ENCODE measurements at regions not wholly inside any gene's neighbourhood (a gene's known extent, or its start where the extent isn't known, plus 50 kb on each side); places are given as distances from the start of the nearest gene placed in this dataset.

DNA sequence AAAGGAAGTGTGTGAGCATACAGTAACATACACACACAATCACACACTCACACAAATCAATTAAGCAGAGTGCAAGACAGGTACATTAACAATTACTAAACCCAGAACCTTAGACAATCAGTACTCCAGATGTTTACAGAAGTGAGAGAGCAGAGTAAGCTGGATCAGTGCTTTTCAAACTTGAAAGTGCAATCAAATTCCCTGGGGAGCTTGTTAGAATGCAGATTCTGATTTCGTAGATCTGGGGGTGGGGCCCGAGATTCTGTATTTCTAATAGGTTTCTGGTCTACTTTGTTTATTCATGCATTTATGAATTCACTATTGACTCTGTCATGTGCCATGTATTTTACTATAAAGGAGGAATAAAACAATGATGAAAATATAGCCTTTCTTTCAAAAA lies 179.6 kb upstream of the PHYHIPL start:
- DNase-seq (ENCODE audit: low spot score): no peak

DNA sequence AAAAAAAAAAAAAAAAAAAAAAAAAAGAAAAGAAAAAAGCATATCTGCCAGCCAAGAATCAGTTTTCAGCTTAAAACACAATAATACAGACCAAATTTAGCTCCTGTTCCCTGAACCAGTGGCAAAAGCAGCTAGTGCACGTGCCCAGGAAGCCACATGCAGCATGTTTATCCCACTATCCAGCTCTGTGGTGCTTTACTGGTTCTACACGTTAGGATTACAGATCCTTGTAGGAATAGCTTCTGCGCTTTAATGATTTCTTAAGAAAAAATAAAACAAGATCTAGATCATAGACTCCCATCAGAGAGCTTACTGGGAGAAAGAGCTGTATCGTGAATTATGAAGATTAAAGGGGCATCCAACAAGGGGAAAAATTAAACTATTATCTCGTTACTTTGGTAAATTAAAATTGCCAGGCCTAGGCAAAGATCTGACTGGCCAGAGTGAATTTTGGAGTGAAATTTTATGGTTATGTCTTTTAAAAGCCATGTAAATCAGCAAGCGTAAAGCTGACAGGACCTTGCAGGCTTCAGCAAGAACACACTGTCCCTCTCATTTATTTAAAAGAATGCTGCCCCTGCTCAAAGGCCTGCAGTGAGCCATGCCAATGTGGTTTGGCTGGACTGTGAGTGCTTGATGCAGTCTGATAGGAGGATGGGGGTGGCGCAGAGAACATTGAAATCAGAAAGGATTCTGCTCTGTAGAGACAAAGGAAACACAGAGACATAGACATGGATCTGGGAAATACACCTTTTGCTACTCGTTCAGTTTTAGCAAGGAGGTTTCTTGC lies 177.3 kb upstream of the PHYHIPL start:
- no peak for DNase-seq (ENCODE audit: low spot score)

- DNase-seq (ENCODE audit: low spot score): no peak
Measured at GRCh38 chr10:59000162-59000825, 176.1 kb upstream of the PHYHIPL start.

GRCh38 chr10:59002011-59002410 lies 174.4 kb upstream of the PHYHIPL start:
- DNase-seq (ENCODE audit: low spot score): no peak

- no peak for DNase-seq (ENCODE audit: low spot score)
Measured at GRCh38 chr10:59003203-59003602, 173.2 kb upstream of the PHYHIPL start.

DNA sequence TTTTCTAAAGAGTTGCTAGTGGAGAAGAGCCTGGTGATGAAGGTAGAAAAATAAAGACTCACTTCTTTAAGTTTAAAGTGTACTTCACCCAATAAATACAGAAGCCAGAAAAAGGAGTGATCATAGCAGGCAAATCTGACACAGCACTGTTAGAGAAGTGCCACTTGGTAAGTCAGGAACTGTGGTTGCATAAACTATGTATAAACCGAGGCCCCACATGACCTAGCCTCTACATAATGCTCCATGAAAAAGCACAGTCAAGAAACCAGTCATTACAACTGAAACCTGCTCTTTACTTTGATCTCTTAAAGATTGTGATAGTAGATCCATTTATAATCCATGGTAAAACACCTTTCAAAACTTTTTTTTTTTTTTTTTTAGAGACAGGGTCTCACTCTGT lies 172.1 kb upstream of the PHYHIPL start:
- DNase-seq (ENCODE audit: low spot score): no peak

DNA sequence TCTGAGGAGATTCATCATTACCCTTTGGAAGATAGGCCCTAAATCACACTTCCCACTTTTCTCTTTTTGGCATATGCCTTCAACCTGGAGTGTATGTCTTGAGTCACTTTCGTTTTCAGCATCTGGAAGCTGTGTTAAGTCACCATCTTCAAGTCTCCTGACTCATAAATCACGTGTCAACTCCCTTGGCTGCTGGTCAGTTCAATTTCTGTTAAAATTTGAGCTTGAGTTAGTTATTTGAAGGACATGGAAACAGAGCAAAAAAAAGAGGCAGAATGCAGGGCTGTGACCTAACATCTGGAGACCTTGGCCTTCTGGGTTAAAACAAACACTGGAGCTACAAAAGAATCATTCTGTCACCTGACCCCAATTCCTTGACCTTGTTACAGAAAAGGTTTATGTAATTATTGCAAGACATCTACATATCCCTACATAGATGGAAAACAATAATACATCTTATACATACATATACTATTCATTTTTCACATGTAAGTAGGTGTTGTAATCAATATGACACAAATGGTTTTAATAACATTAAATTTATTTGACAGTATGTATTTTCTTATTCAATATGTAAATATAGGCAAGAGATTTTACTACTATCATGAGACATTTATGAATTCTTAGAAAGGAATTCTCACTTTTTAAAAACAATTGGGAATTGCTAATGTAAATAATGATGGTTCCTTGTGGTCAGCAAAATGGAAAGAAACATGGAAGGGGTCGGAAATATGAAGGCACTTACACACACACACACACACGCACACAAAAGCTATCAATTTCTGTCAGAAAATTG lies 169.7 kb upstream of the PHYHIPL start:
- no peak for DNase-seq (ENCODE audit: low spot score)

DNA sequence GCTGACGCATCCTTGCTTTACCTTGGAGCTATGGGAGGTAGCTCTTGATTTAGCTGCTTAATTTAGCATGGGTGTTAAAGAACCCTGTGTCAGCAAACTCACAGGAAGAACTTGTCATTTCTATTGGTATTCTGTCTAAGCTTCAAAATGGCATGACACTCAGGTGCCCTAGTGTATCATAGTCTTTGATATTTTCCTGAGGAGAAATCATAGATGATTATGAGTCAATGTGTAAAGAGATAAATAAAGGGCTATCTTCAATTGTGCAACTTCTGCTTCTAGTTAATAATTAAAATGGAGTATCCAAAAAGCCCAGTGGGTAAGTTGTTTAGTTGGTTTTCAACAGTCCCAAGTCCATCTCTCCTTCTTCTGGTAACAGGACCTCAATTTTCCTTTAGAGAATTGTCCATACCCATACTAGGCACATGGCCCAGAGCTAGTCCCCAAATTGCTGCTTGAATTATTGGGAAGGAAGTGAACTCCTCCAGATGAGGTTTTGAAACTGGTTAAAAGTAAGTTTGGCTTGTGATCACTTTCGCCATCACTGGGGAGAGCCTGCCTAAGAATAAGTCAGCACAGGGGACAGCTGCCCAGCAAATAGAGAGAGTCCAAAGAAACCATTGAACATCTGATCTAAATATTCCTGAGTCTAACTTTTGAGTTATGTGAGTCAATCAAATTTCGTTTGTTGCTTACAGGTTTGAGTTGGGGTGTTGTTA lies 169.0 kb upstream of the PHYHIPL start:
- no peak for DNase-seq (ENCODE audit: low spot score)

DNA sequence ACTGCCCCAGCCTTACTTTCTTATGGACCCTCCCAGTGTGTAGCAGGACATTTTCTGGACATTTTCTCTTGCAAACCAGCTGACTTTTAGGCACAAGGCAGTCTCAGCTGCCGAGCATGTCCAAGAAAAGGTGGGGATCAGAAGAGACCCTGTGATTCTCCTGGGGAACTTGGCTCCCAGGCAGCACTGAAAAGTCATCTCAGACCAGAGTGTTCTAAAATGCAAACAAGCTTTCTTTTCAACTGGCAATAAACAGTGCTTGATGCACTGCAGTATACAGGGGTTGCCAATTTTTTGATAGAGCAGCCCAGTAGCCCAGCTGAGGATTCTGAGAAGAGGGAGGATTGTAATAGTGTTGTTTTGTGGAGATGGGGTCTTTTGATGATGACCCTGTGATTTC lies 168.0 kb upstream of the PHYHIPL start:
- DNase-seq (ENCODE audit: low spot score): no peak

- DNase-seq (ENCODE audit: low spot score): no peak
Measured at GRCh38 chr10:59011972-59012632, 164.3 kb upstream of the PHYHIPL start.

- no peak for DNase-seq (ENCODE audit: low spot score)
Measured at GRCh38 chr10:59012839-59013238, 163.6 kb upstream of the PHYHIPL start.

DNA sequence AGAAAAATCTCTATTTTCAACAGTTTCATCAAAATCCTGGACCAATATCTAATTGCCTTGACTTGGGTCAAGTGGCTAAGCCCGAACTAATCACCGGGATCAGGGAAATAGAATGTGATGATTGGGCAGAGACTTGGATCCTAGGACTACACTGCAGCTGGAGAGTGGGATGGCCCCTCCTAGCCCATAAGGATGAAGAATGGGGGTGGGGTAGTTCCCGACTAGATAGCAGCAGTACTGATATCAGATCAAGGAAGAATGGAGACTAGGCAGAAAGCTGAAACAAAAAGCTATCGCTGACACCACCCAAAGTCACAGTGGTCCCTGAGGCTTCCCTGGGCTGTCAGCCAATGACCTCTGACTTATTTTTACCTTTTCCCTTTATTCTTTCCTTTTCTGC lies 160.4 kb upstream of the PHYHIPL start:
- no peak for DNase-seq (ENCODE audit: low spot score)

GRCh38 chr10:59018977-59019376 lies 157.5 kb upstream of the PHYHIPL start:
- no peak for DNase-seq (ENCODE audit: low spot score)

GRCh38 chr10:59019603-59020002 lies 156.8 kb upstream of the PHYHIPL start:
- DNase-seq (ENCODE audit: low spot score): no peak

GRCh38 chr10:59020502-59020901 lies 155.9 kb upstream of the PHYHIPL start:
- DNase-seq (ENCODE audit: low spot score): no peak

GRCh38 chr10:59025981-59026765 lies 150.3 kb upstream of the PHYHIPL start:
- no peak for DNase-seq (ENCODE audit: low spot score)

DNA sequence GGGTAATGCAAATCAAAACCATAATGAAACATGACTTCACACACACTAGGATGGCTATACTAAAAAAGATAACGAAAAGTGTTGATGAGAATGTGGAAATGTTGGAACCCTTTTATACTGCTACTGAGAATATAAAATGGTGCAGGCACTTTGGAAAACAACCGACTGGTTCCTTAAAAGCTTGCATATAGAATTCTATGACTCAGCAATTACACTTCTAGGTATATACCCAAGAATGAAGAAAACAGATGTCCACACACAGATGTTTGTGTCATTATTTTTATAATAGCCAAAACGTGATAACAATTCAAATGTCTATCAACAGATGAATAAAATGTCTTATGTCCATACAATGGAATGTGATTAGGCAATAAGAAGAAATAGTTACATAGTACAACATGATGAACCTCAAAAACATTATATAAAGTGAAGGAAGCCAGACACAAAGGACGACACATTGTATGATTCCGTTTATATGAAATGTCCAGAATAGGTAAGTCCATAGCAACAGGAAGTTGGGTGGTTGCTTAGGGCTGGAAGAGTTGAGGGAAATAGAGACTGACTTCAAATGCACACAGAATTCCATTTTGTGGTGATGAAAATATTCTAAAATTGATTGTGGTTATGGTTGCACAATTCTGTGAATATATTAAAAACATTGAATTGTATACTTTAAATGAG lies 148.3 kb upstream of the PHYHIPL start:
- DNase-seq (ENCODE audit: low spot score): no peak

DNA sequence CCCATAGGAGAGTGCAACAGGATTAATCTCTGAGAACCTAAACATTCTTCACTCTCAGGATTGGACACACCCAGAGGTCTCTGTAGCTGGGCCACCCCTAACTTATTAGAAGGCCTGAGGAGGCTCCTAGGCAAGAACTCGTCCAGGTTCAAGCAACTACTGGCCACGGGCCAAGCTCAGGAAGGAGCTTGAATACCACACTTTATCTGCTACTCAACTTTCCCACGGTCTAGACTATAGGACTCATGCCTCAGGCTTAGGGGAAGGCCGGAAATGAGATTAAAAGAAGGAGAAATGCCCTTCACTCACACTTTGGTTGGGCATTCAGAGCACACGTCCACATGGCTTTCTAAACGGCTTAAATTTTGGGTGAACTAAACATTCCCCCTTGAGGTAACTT lies 142.8 kb upstream of the PHYHIPL start:
- no peak for DNase-seq (ENCODE audit: low spot score)

GRCh38 chr10:59036311-59037017 lies 140.0 kb upstream of the PHYHIPL start:
- no peak for DNase-seq (ENCODE audit: low spot score)
